Superior temporal gyrus (tissue), 1 donor: ENCODE measurements at regions not wholly inside any gene's neighbourhood (a gene's known extent, or its start where the extent isn't known, plus 50 kb on each side); places are given as distances from the start of the nearest gene placed in this dataset.
A peak's percentile ranks its signal among the peaks of the same experiment; 100 is the strongest.
"Not testable (repeated sequence)": the region's sequence is repeated elsewhere in the genome, so short reads cannot be mapped to it uniquely, and the experiment has no call there.

Experiments used
- DNase-seq: peaks from one replicate; pipeline ENCODE4 v3.0.0-alpha.2; 2016; ENCODE audit errors: extremely low spot score

- DNase-seq = no peak
Observed at GRCh38 chr7:50854831-50855230, 72.1 kb upstream of the GRB10 start.

GRCh38 chr7:50854247-50854646 lies 71.6 kb upstream of the GRB10 start:
- DNase-seq = no peak

GRCh38 chr7:50853311-50853710 lies 70.6 kb upstream of the GRB10 start:
- no peak for DNase-seq

- DNase-seq = no peak
Observed at GRCh38 chr7:50852901-50853300, 70.2 kb upstream of the GRB10 start.

GRCh38 chr7:50851891-50852290 lies 69.2 kb upstream of the GRB10 start:
- no peak for DNase-seq

GRCh38 chr7:50851451-50851850 lies 68.8 kb upstream of the GRB10 start:
- peak; percentile 45 for DNase-seq

- no peak for DNase-seq
Observed at GRCh38 chr7:50849991-50850390, 67.3 kb upstream of the GRB10 start.

GRCh38 chr7:50848203-50848602 lies 65.5 kb upstream of the GRB10 start:
- DNase-seq = no peak

- DNase-seq = not testable (repeated sequence)
Observed at GRCh38 chr7:50844861-50845260, 62.2 kb upstream of the GRB10 start.

- DNase-seq = no peak
Observed at GRCh38 chr7:50842041-50842440, 59.3 kb upstream of the GRB10 start.

- no peak for DNase-seq
Observed at GRCh38 chr7:50838675-50839377, 56.1 kb upstream of the GRB10 start.

- DNase-seq = no peak
Observed at GRCh38 chr7:50837965-50838364, 55.3 kb upstream of the GRB10 start.

- no peak for DNase-seq
Observed at GRCh38 chr7:50836646-50837045, 54.0 kb upstream of the GRB10 start.

- DNase-seq = no peak
Observed at GRCh38 chr7:50835156-50835555, 52.5 kb upstream of the GRB10 start.

- DNase-seq = no peak
Observed at GRCh38 chr7:50834679-50835078, 52.0 kb upstream of the GRB10 start.

- DNase-seq = no peak
Observed at GRCh38 chr7:50834031-50834535, 51.4 kb upstream of the GRB10 start.

GRCh38 chr7:50832744-50833143 lies 50.0 kb upstream of the GRB10 start:
- DNase-seq = no peak
